ENCODE measurements at regions not wholly inside any gene's neighbourhood (a gene's known extent, or its start where the extent isn't known, plus 50 kb on each side); places are given as distances from the start of the nearest gene placed in this dataset.

- no peak overlapping the region for H3K27ac Mint-ChIP-seq (ENCODE audit: unreplicated experiment)
- no peaks in the 10 kb centered on the region for H3K9me3 Mint-ChIP-seq (ENCODE audit: unreplicated experiment)
- TF ChIP-seq CTCF (IDR thresholded peaks at IDR 0.05; ENCODE audit: partially characterized antibody, unreplicated experiment) = no peak
Observed at GRCh38 chr11:15748132-15748531, 608.2 kb downstream of the SOX6 start.

GRCh38 chr11:15748741-15749140 lies 607.6 kb downstream of the SOX6 start:
- Mint-ChIP-seq H3K4me1 (ENCODE audit: low read depth, unreplicated experiment) (no peaks in the 10 kb centered on the region), H3K36me3 (ENCODE audit: unreplicated experiment) (peaks cover 4% of the 10 kb centered on the region), H3K27ac (ENCODE audit: unreplicated experiment) (no peak overlapping the region), H3K27me3 (ENCODE audit: unreplicated experiment) (no peaks in the 10 kb centered on the region), H3K9me3 (ENCODE audit: unreplicated experiment) (no peaks in the 10 kb centered on the region), H3K4me3 (ENCODE audit: unreplicated experiment) (no peak overlapping the region)
- no peak for TF ChIP-seq CTCF (IDR thresholded peaks at IDR 0.05; ENCODE audit: partially characterized antibody, unreplicated experiment)
- no peak for DNase-seq

More at GRCh38 chr11:15748132-15748531, 608.2 kb downstream of the SOX6 start:
- H3K4me3 Mint-ChIP-seq (ENCODE audit: unreplicated experiment) = no peak overlapping the region
- DNase-seq = no peak
- H3K27me3 Mint-ChIP-seq (ENCODE audit: unreplicated experiment) = no peaks in the 10 kb centered on the region
- peaks cover 4% of the 10 kb centered on the region for H3K36me3 Mint-ChIP-seq (ENCODE audit: unreplicated experiment)
- H3K4me1 Mint-ChIP-seq (ENCODE audit: low read depth, unreplicated experiment) = no peaks in the 10 kb centered on the region

GRCh38 chr11:15750535-15751308 lies 605.6 kb downstream of the SOX6 start:
- H3K9me3 Mint-ChIP-seq (ENCODE audit: unreplicated experiment) = peaks cover 2% of the 10 kb centered on the region
- no peaks in the 10 kb centered on the region for H3K36me3 Mint-ChIP-seq (ENCODE audit: unreplicated experiment)
- no peak for DNase-seq
- no peak overlapping the region for H3K27ac Mint-ChIP-seq (ENCODE audit: unreplicated experiment)
- no peak for TF ChIP-seq CTCF (IDR thresholded peaks at IDR 0.05; ENCODE audit: partially characterized antibody, unreplicated experiment)
- H3K4me1 Mint-ChIP-seq (ENCODE audit: low read depth, unreplicated experiment) = no peaks in the 10 kb centered on the region
- no peaks in the 10 kb centered on the region for H3K27me3 Mint-ChIP-seq (ENCODE audit: unreplicated experiment)
- no peak overlapping the region for H3K4me3 Mint-ChIP-seq (ENCODE audit: unreplicated experiment)

GRCh38 chr11:15754221-15754620 lies 602.1 kb downstream of the SOX6 start:
- H3K36me3 Mint-ChIP-seq (ENCODE audit: unreplicated experiment) = no peaks in the 10 kb centered on the region

More at GRCh38 chr11:15754221-15754620, 602.1 kb downstream of the SOX6 start:
- H3K4me1 Mint-ChIP-seq (ENCODE audit: low read depth, unreplicated experiment) = no peaks in the 10 kb centered on the region
- DNase-seq = no peak
- no peak overlapping the region for H3K4me3 Mint-ChIP-seq (ENCODE audit: unreplicated experiment)
- H3K27me3 Mint-ChIP-seq (ENCODE audit: unreplicated experiment) = no peaks in the 10 kb centered on the region
- H3K27ac Mint-ChIP-seq (ENCODE audit: unreplicated experiment) = no peak overlapping the region
- peaks cover 2% of the 10 kb centered on the region for H3K9me3 Mint-ChIP-seq (ENCODE audit: unreplicated experiment)
- TF ChIP-seq CTCF (IDR thresholded peaks at IDR 0.05; ENCODE audit: partially characterized antibody, unreplicated experiment) = no peak

All from glutamatergic neuron (in vitro differentiated cells).